ENCODE measurements at regions not wholly inside any gene's neighbourhood (a gene's known extent, or its start where the extent isn't known, plus 50 kb on each side); places are given as distances from the start of the nearest gene placed in this dataset.
A peak's percentile ranks its signal among the peaks of the same experiment; 100 is the strongest.

DNA sequence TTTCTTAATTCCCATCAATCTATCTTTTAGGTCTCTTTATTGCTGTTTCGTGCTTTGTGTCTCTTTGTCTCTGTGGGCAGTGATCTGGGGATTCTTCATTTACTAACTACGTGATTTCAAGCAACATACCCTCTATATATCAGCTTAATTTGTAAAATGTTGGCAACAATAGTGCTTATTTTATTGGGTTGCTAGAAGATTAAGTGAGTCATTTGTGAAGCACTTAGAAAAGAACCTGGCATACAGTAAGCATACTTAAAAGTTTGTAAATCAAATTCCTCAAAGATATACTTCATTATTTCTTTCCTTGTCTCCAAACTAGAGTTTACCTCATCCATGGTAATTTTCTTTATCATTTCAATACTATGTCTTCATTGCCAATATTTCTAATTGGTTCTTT is 669.7 kb downstream of the MAT2B start:
- TF ChIP-seq ESRRG (CRISPR knock-in tag; IDR thresholded peaks at IDR 0.05), result 0 out of 2 replicates have a peak, but pooled peaks have one; percentile 12
- TF ChIP-seq ARNTL (CRISPR knock-in tag; IDR thresholded peaks at IDR 0.05; ENCODE audit: borderline replicate concordance, low read depth), result no peak
- no peak for TF ChIP-seq ZFP30 (CRISPR knock-in tag; IDR thresholded peaks at IDR 0.05)
- no peak for TF ChIP-seq ZFP3 (CRISPR knock-in tag; IDR thresholded peaks at IDR 0.05)
- no peak for TF ChIP-seq ZC3H10 (CRISPR knock-in tag; IDR thresholded peaks at IDR 0.05)
- no peak for TF ChIP-seq CSDC2 (CRISPR knock-in tag; IDR thresholded peaks at IDR 0.05)
- no peak for TF ChIP-seq PPARA (CRISPR knock-in tag; IDR thresholded peaks at IDR 0.05; ENCODE audit: borderline replicate concordance)
- no peak for TF ChIP-seq BACH2 (CRISPR knock-in tag; IDR thresholded peaks at IDR 0.05; ENCODE audit: borderline replicate concordance)
- TF ChIP-seq GLIS3 (CRISPR knock-in tag; IDR thresholded peaks at IDR 0.05), result no peak
- TF ChIP-seq ZNF8 (CRISPR knock-in tag; IDR thresholded peaks at IDR 0.05), result no peak
- TF ChIP-seq, protein P1, sequence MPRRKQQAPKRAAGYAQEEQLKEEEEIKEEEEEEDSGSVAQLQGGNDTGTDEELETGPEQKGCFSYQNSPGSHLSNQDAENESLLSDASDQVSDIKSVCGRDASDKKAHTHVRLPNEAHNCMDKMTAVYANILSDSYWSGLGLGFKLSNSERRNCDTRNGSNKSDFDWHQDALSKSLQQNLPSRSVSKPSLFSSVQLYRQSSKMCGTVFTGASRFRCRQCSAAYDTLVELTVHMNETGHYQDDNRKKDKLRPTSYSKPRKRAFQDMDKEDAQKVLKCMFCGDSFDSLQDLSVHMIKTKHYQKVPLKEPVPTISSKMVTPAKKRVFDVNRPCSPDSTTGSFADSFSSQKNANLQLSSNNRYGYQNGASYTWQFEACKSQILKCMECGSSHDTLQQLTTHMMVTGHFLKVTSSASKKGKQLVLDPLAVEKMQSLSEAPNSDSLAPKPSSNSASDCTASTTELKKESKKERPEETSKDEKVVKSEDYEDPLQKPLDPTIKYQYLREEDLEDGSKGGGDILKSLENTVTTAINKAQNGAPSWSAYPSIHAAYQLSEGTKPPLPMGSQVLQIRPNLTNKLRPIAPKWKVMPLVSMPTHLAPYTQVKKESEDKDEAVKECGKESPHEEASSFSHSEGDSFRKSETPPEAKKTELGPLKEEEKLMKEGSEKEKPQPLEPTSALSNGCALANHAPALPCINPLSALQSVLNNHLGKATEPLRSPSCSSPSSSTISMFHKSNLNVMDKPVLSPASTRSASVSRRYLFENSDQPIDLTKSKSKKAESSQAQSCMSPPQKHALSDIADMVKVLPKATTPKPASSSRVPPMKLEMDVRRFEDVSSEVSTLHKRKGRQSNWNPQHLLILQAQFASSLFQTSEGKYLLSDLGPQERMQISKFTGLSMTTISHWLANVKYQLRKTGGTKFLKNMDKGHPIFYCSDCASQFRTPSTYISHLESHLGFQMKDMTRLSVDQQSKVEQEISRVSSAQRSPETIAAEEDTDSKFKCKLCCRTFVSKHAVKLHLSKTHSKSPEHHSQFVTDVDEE (CRISPR knock-in tag; IDR thresholded peaks at IDR 0.05), result no peak
- peak; percentile 99 for TF ChIP-seq ISL1 (CRISPR knock-in tag; IDR thresholded peaks at IDR 0.05)
- TF ChIP-seq TOX (CRISPR knock-in tag; IDR thresholded peaks at IDR 0.05; ENCODE audit: borderline replicate concordance), result 0 out of 2 replicates have a peak, but pooled peaks have one; percentile 26
- no peak for TF ChIP-seq RARB (CRISPR knock-in tag; IDR thresholded peaks at IDR 0.05)
- TF ChIP-seq SNAI2 (CRISPR knock-in tag; IDR thresholded peaks at IDR 0.05), result no peak
- TF ChIP-seq, protein P2, sequence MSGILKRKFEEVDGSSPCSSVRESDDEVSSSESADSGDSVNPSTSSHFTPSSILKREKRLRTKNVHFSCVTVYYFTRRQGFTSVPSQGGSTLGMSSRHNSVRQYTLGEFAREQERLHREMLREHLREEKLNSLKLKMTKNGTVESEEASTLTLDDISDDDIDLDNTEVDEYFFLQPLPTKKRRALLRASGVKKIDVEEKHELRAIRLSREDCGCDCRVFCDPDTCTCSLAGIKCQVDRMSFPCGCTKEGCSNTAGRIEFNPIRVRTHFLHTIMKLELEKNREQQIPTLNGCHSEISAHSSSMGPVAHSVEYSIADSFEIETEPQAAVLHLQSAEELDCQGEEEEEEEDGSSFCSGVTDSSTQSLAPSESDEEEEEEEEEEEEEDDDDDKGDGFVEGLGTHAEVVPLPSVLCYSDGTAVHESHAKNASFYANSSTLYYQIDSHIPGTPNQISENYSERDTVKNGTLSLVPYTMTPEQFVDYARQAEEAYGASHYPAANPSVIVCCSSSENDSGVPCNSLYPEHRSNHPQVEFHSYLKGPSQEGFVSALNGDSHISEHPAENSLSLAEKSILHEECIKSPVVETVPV (CRISPR knock-in tag; IDR thresholded peaks at IDR 0.05), result no peak
- TF ChIP-seq TCF4 (CRISPR knock-in tag; IDR thresholded peaks at IDR 0.05; ENCODE audit: borderline replicate concordance), result no peak
- no peak for TF ChIP-seq OSR1 (CRISPR knock-in tag; IDR thresholded peaks at IDR 0.05)
- peak; percentile 51; the same call in 1 of the 2 replicates for TF ChIP-seq CREB5 (CRISPR knock-in tag; IDR thresholded peaks at IDR 0.05; ENCODE audit: low read depth)
- TF ChIP-seq, protein P3, sequence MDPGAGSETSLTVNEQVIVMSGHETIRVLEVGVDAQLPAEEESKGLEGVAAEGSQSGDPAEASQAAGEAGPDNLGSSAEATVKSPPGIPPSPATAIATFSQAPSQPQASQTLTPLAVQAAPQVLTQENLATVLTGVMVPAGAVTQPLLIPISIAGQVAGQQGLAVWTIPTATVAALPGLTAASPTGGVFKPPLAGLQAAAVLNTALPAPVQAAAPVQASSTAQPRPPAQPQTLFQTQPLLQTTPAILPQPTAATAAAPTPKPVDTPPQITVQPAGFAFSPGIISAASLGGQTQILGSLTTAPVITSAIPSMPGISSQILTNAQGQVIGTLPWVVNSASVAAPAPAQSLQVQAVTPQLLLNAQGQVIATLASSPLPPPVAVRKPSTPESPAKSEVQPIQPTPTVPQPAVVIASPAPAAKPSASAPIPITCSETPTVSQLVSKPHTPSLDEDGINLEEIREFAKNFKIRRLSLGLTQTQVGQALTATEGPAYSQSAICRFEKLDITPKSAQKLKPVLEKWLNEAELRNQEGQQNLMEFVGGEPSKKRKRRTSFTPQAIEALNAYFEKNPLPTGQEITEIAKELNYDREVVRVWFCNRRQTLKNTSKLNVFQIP (CRISPR knock-in tag; IDR thresholded peaks at IDR 0.05; ENCODE audit: borderline replicate concordance, low read depth), result no peak
- TF ChIP-seq, protein P4, sequence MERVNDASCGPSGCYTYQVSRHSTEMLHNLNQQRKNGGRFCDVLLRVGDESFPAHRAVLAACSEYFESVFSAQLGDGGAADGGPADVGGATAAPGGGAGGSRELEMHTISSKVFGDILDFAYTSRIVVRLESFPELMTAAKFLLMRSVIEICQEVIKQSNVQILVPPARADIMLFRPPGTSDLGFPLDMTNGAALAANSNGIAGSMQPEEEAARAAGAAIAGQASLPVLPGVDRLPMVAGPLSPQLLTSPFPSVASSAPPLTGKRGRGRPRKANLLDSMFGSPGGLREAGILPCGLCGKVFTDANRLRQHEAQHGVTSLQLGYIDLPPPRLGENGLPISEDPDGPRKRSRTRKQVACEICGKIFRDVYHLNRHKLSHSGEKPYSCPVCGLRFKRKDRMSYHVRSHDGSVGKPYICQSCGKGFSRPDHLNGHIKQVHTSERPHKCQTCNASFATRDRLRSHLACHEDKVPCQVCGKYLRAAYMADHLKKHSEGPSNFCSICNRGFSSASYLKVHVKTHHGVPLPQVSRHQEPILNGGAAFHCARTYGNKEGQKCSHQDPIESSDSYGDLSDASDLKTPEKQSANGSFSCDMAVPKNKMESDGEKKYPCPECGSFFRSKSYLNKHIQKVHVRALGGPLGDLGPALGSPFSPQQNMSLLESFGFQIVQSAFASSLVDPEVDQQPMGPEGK (CRISPR knock-in tag; IDR thresholded peaks at IDR 0.05; ENCODE audit: borderline replicate concordance), result peak; percentile 66; the same call in 1 of the 2 replicates
- no peak for TF ChIP-seq ZNF70 (CRISPR knock-in tag; IDR thresholded peaks at IDR 0.05)
- TF ChIP-seq ZNF565 (CRISPR knock-in tag; conservative IDR thresholded peaks at IDR 0.05; ENCODE audit: low read depth), result no peak
- ATAC-seq, result peak; percentile 87

DNA sequence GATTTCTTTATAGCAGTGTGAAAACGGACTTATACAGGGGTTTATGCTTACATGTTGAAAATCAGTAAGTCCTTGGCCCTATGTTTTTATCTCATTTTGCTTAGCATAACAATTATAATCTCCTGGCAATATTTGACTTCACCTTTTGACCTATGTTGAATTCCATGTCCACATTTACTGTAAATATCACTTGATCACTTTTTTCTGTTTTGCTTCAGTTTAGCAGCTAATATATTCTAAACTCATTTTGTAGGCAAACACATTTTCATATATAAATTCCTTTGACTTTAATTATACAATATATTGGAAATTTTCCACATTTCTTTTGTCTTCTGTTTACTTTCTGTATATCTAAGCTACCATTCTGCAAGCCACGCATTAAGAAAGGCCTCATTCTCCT is 674.0 kb downstream of the MAT2B start:
- TF ChIP-seq SNAI2 (CRISPR knock-in tag; IDR thresholded peaks at IDR 0.05) (no peak), TCF4 (CRISPR knock-in tag; IDR thresholded peaks at IDR 0.05; ENCODE audit: borderline replicate concordance) (no peak), PPARA (CRISPR knock-in tag; IDR thresholded peaks at IDR 0.05; ENCODE audit: borderline replicate concordance) (no peak)
- ATAC-seq, result no peak

DNA sequence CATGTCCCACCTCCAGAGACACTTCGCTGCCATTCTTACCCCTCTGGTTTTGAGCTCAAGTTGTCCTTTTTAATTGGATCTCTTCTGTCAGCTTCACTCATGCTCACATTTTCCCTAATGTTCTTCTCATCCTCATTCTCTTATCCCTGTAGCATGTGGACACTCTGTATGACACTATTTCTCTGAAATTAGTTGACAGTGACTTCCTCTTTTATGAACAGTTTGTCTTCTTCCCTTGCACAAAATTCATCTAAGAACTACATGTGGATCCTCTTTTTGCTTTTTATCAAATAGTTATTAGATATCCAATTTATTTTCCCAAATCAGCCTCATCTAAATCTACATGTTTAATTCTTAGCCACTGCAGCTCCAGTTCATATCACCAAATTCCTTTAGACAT is 676.2 kb downstream of the MAT2B start:
- no peak for ATAC-seq
- TF ChIP-seq PPARA (CRISPR knock-in tag; IDR thresholded peaks at IDR 0.05; ENCODE audit: borderline replicate concordance), result no peak
- TF ChIP-seq ISL1 (CRISPR knock-in tag; IDR thresholded peaks at IDR 0.05), result no peak
- TF ChIP-seq BACH2 (CRISPR knock-in tag; IDR thresholded peaks at IDR 0.05; ENCODE audit: borderline replicate concordance), result no peak
- TF ChIP-seq ARNTL (CRISPR knock-in tag; IDR thresholded peaks at IDR 0.05; ENCODE audit: borderline replicate concordance, low read depth), result no peak
- no peak for TF ChIP-seq CSDC2 (CRISPR knock-in tag; IDR thresholded peaks at IDR 0.05)
- TF ChIP-seq RARB (CRISPR knock-in tag; IDR thresholded peaks at IDR 0.05), result no peak
- TF ChIP-seq ZFP30 (CRISPR knock-in tag; IDR thresholded peaks at IDR 0.05), result no peak
- TF ChIP-seq, protein P4 (CRISPR knock-in tag; IDR thresholded peaks at IDR 0.05; ENCODE audit: borderline replicate concordance), result no peak
- TF ChIP-seq ZNF70 (CRISPR knock-in tag; IDR thresholded peaks at IDR 0.05), result no peak

Data from SK-N-SH treated with all-trans-retinoic acid at 6 μM for 48 hours (cell line).